HepG2 (cell line): ENCODE measurements at regions not wholly inside any gene's neighbourhood (a gene's known extent, or its start where the extent isn't known, plus 50 kb on each side); places are given as distances from the start of the nearest gene placed in this dataset.

ENCODE experiments used
- ATAC-seq: fragments of 200-7000 bp; cut with Tn5 transposase; 3 replicates; pipeline ENCODE4 v1.9.1; 2020; ENCODE audit warnings: mild to moderate bottlenecking, moderate library complexity
- BruUV-seq: library from RNA; stranded (reverse); fragments of 400-500 nt; replicated peaks from 2 replicates; lab custom pipeline; 2021; lab: Mats Ljungman, UMichigan
- CTCF ChIA-PET: fragments of 300-600 bp; formaldehyde crosslinking; extraction: SDS; loops from one replicate; lab custom pipeline; 2021; ENCODE audit warnings: low total read pairs, inconsistent platforms, low intra/inter-chr PET ratio; lab: Yijun Ruan, JAX
- POLR2A ChIA-PET: fragments of 350-600 bp; sonication (Branson Sonifier 250); formaldehyde crosslinking; loops from one replicate; lab custom pipeline; 2020; ENCODE audit warnings: antibody characterized with exemption, inconsistent platforms; lab: Yijun Ruan, JAX
- DNase-seq: peaks from one replicate; pipeline ENCODE4 v3.0.0-alpha.2; 2015; ENCODE audit warnings: low spot score
- FAIRE-seq: peaks from 3 replicates; lab custom pipeline; 2011; peaks lifted over from hg19 to GRCh38; lab: Jason Lieb, UNC
- H2AFZ ChIP-seq: one replicate; pipeline ENCODE4 v1.6.1; 2011; ENCODE audit warnings: low read length, inconsistent platforms
- H3K27ac ChIP-seq: fragments of 300-600 bp; 3 replicates; pipeline ENCODE4 v1.8.0; 2011; ENCODE audit warnings: mixed run types, mild to moderate bottlenecking, mixed read lengths, low read length, inconsistent platforms; ENCODE audit not compliant: insufficient read depth; ENCODE audit errors: extremely low read length
- H3K27me3 ChIP-seq, 2 experiments: fragments of 200-600 bp in 1 of 2; 2 replicates in 1 of 2; 3 replicates in 1 of 2; pipeline versions ENCODE4 v1.6.0 to v1.8.0; 2011; ENCODE audit warnings: low read length in 2 of 2, mild to moderate bottlenecking in 2 of 2, moderate library complexity in 2 of 2, inconsistent platforms in 1 of 2; ENCODE audit not compliant: insufficient read depth in 2 of 2, control insufficient read depth in 1 of 2
- H3K36me3 ChIP-seq, 2 experiments: fragments of 200-600 bp in 1 of 2; replicated peaks in 1 of 2; 2 replicates in 1 of 2; 3 replicates in 1 of 2; pipeline versions ENCODE4 v1.5.1 to v1.8.0; 2011; ENCODE audit warnings: low read length in 2 of 2, inconsistent platforms in 1 of 2; ENCODE audit not compliant: insufficient read depth in 2 of 2, control insufficient read depth in 1 of 2
- H3K4me1 ChIP-seq: 2 replicates; pipeline ENCODE4 v1.5.1; 2012; ENCODE audit warnings: low read length, inconsistent platforms; ENCODE audit not compliant: insufficient read depth
- H3K4me2 ChIP-seq: 2 replicates; pipeline ENCODE4 v1.6.0; 2011; ENCODE audit warnings: low read depth, low read length, inconsistent platforms
- H3K4me3 ChIP-seq, 3 experiments: fragments of 200-600 bp in 1 of 3; sonication (generic), shearing (Covaris generic) in 1 of 3; replicated peaks in 1 of 3; 2 replicates each; pipeline ENCODE4 v1.5.1; 2011 to 2016; ENCODE audit warnings: low read length in 3 of 3, inconsistent platforms in 2 of 3, low read depth in 2 of 3, mild to moderate bottlenecking in 2 of 3, control low read depth in 1 of 3, mixed read lengths in 1 of 3; ENCODE audit not compliant: insufficient read depth in 1 of 3
- H3K79me2 ChIP-seq: one replicate; pipeline ENCODE4 v1.6.1; 2011; ENCODE audit warnings: low read length, inconsistent platforms; ENCODE audit not compliant: insufficient read depth
- H3K9ac ChIP-seq: 2 replicates; pipeline ENCODE4 v1.6.0; 2011; ENCODE audit warnings: mild to moderate bottlenecking, low read depth, low read length, inconsistent platforms; ENCODE audit not compliant: insufficient read depth
- H3K9me3 ChIP-seq: 2 replicates; pipeline ENCODE4 v1.5.1; 2012; ENCODE audit warnings: mild to moderate bottlenecking, low read length
- H4K20me1 ChIP-seq: 2 replicates; pipeline ENCODE4 v1.6.0; 2011; ENCODE audit warnings: inconsistent platforms, mild to moderate bottlenecking, low read length, moderate library complexity; ENCODE audit not compliant: insufficient read depth
- CEBPB ChIP-seq: IDR thresholded peaks from 2 replicates; pipeline ENCODE4 v1.6.1; 2011; ENCODE audit warnings: low read depth, low read length, improper control_type of control experiment, borderline replicate concordance
- E2F1 ChIP-seq: sonication (generic); formaldehyde crosslinking; IDR thresholded peaks from 2 replicates; pipeline ENCODE4 v1.5.0; 2020; ENCODE audit warnings: missing genetic modification reagents
- KLF9 ChIP-seq: IDR thresholded peaks from 2 replicates; pipeline ENCODE4 v1.6.1; 2016; ENCODE audit warnings: low read depth
- POLR2AphosphoS2 ChIP-seq: IDR thresholded peaks from 2 replicates; pipeline ENCODE4 v1.6.1; 2011; ENCODE audit warnings: low read depth, low read length, improper control_type of control experiment
- SNAPC2 ChIP-seq: sonication (generic); formaldehyde crosslinking; IDR thresholded peaks from 2 replicates; pipeline ENCODE4 v1.8.1; 2022; ENCODE audit warnings: mild to moderate bottlenecking, missing genetic modification reagents
- ZMYM3 ChIP-seq: sonication (generic); formaldehyde crosslinking; IDR thresholded peaks from 2 replicates; pipeline ENCODE4 v1.5.1; 2020; ENCODE audit warnings: mild to moderate bottlenecking, missing genetic modification reagents
- ZNF281 ChIP-seq: sonication (generic); formaldehyde crosslinking; IDR thresholded peaks from 2 replicates; pipeline ENCODE4 v1.4.0; 2020; ENCODE audit warnings: missing genetic modification reagents, borderline replicate concordance
- WGBS: methylation state at CpG from one replicate; pipeline ENCODE4 v1.1.6; 2017; ENCODE audit warnings: low lambda C conversion rate; 5-methylcytosine and 5-hydroxymethylcytosine counted together
- in situ Hi-C: cut with HindIII; loops from 2 replicates; pipeline ENCODE4 v1.10.0; 2017; ENCODE audit warnings: low pct_unique_long_range_greater_than_20kb; ENCODE audit not compliant: extremely low pct_ligation_motif_present
- intact Hi-C: fragments of 100-400 bp; cut with micrococcal nuclease; formaldehyde crosslinking; loops from one replicate; pipeline ENCODE4 v1.10.0; 2022; ENCODE audit not compliant: unreplicated experiment

GRCh38 chr18:68215931-68216330 lies 499.0 kb downstream of the TMX3 start (continued):
- TF ChIP-seq POLR2AphosphoS2 (no peak), ZMYM3 (CRISPR knock-in tag) (no peak), SNAPC2 (CRISPR knock-in tag) (no peak)

GRCh38 chr18:68186039-68186438 lies 528.9 kb downstream of the TMX3 start:
- DNase-seq (no peak), ATAC-seq (no peak), FAIRE-seq (no peak)
- no peak overlapping the region for H2AFZ ChIP-seq
- POLR2A ChIA-PET = no interaction called here
- in situ Hi-C loops (no loop called here), intact Hi-C loops (no loop called here)
- BruUV-seq = no TSS peak
- TF ChIP-seq KLF9 (CRISPR knock-in tag) (no peak), E2F1 (no peak), CEBPB (0 out of 2 replicates have a peak, but pooled peaks have one; percentile 34), ZNF281 (no peak)
- no peak overlapping the region for H3K4me3 ChIP-seq
- H3K9me3 ChIP-seq = no peaks in the 10 kb centered on the region
- no peaks in the 10 kb centered on the region for H3K79me2 ChIP-seq
- no peak overlapping the region for H3K27ac ChIP-seq
- CTCF ChIA-PET = no interaction called here
- WGBS = 13% methylated on average over 5 of the region's 5 CpGs
- no peak overlapping the region for H3K4me2 ChIP-seq
- H3K36me3 ChIP-seq = no peaks in the 10 kb centered on the region
- no peak overlapping the region for H3K9ac ChIP-seq
- no peaks in the 10 kb centered on the region for H3K4me1 ChIP-seq
- no peaks in the 10 kb centered on the region for H4K20me1 ChIP-seq
- no peaks in the 10 kb centered on the region for H3K27me3 ChIP-seq
